ENCODE measurements at regions not wholly inside any gene's neighbourhood (a gene's known extent, or its start where the extent isn't known, plus 50 kb on each side); places are given as distances from the start of the nearest gene placed in this dataset.

- peak; percentile 96 for TF ChIP-seq ZNF317 (CRISPR knock-in tag; IDR thresholded peaks at IDR 0.05)
- no peak for TF ChIP-seq MNT (IDR thresholded peaks at IDR 0.05)
- POLR2A ChIA-PET = no interaction called here
- Histone ChIP-seq H3K79me2 (ENCODE audit: insufficient read depth, low read length) (no peaks in the 10 kb centered on the region), H3K9ac (ENCODE audit: insufficient read depth, low read depth, low read length) (no peak overlapping the region), H3K4me1 (ENCODE audit: insufficient read depth, low read length) (no peaks in the 10 kb centered on the region), H3K36me3 (replicated peaks in 1 of 2; ENCODE audit: control insufficient read depth in 1 of 2, insufficient read depth in 2 of 2, low read length in 2 of 2) (no peaks in the 10 kb centered on the region), H4K20me1 (ENCODE audit: insufficient read depth, low read length) (no peaks in the 10 kb centered on the region), H2AFZ (ENCODE audit: low read length) (no peak overlapping the region), H3K9me3 (ENCODE audit: low read length) (peaks cover 61% of the 10 kb centered on the region), H3K4me3 (replicated peaks in 1 of 3; ENCODE audit: insufficient read depth in 1 of 3, low read depth in 2 of 3, low read length in 3 of 3) (no peak overlapping the region), H3K27ac (ENCODE audit: extremely low read length, insufficient read depth, low read length) (no peak overlapping the region), H3K4me2 (ENCODE audit: low read depth, low read length) (no peak overlapping the region), H3K27me3 (ENCODE audit: control insufficient read depth in 1 of 2, insufficient read depth in 2 of 2, low read length in 2 of 2) (no peaks in the 10 kb centered on the region)
- CTCF ChIA-PET (ENCODE audit: low intra/inter-chr PET ratio, low total read pairs) = no interaction called here
- 2% methylated on average over 2 of the region's 2 CpGs for WGBS (ENCODE audit: low lambda C conversion rate)
- no peak for ATAC-seq
- DNase-seq (ENCODE audit: low spot score) = no peak
- FAIRE-seq = no peak
- in situ Hi-C loops (cut with HindIII; ENCODE audit: extremely low pct_ligation_motif_present, low pct_unique_long_range_greater_than_20kb) = no loop called here
- intact Hi-C loops (cut with micrococcal nuclease; ENCODE audit: unreplicated experiment) = no loop called here
- no TSS peak for BruUV-seq (replicated peaks)
Observed at GRCh38 chr5:124007675-124008398, 495.9 kb downstream of the CSNK1G3 start.

GRCh38 chr5:124001036-124001615, 489.1 kb downstream of the CSNK1G3 start:
- ChIA-PET CTCF (ENCODE audit: low intra/inter-chr PET ratio, low total read pairs) (no interaction called here), POLR2A (no interaction called here)
- no peak for DNase-seq (ENCODE audit: low spot score)
- H3K79me2 ChIP-seq (ENCODE audit: insufficient read depth, low read length) = no peaks in the 10 kb centered on the region
- H3K9ac ChIP-seq (ENCODE audit: insufficient read depth, low read depth, low read length) = no peak overlapping the region
- H2AFZ ChIP-seq (ENCODE audit: low read length) = no peak overlapping the region
- no peak for ATAC-seq
- H3K4me3 ChIP-seq (replicated peaks in 1 of 3; ENCODE audit: insufficient read depth in 1 of 3, low read depth in 2 of 3, low read length in 3 of 3) = no peak overlapping the region
- no TSS peak for BruUV-seq (replicated peaks)
- no peak overlapping the region for H3K27ac ChIP-seq (ENCODE audit: extremely low read length, insufficient read depth, low read length)
- no peaks in the 10 kb centered on the region for H4K20me1 ChIP-seq (ENCODE audit: insufficient read depth, low read length)
- H3K4me2 ChIP-seq (ENCODE audit: low read depth, low read length) = no peak overlapping the region
- no peak for FAIRE-seq
- peaks cover 34% of the 10 kb centered on the region for H3K9me3 ChIP-seq (ENCODE audit: low read length)
- no peaks in the 10 kb centered on the region for H3K4me1 ChIP-seq (ENCODE audit: insufficient read depth, low read length)
- WGBS (ENCODE audit: low lambda C conversion rate) = 40% methylated on average over 4 of the region's 4 CpGs
- intact Hi-C loops (cut with micrococcal nuclease; ENCODE audit: unreplicated experiment) (no loop called here), in situ Hi-C loops (cut with HindIII; ENCODE audit: extremely low pct_ligation_motif_present, low pct_unique_long_range_greater_than_20kb) (no loop called here)
- H3K27me3 ChIP-seq (ENCODE audit: control insufficient read depth in 1 of 2, insufficient read depth in 2 of 2, low read length in 2 of 2) = no peaks in the 10 kb centered on the region
- no peaks in the 10 kb centered on the region for H3K36me3 ChIP-seq (replicated peaks in 1 of 2; ENCODE audit: control insufficient read depth in 1 of 2, insufficient read depth in 2 of 2, low read length in 2 of 2)
- TF ChIP-seq YEATS2 (CRISPR knock-in tag; IDR thresholded peaks at IDR 0.05; ENCODE audit: borderline replicate concordance) (no peak), SMYD3 (CRISPR knock-in tag; IDR thresholded peaks at IDR 0.05) (no peak), ZNF660 (CRISPR knock-in tag; IDR thresholded peaks at IDR 0.05; ENCODE audit: borderline replicate concordance, low read depth) (no peak), GMEB2 (CRISPR knock-in tag; IDR thresholded peaks at IDR 0.05; ENCODE audit: low read depth) (no peak), PHF21A (CRISPR knock-in tag; IDR thresholded peaks at IDR 0.05) (no peak), ZSCAN25 (CRISPR knock-in tag; IDR thresholded peaks at IDR 0.05) (no peak), CENPT (CRISPR knock-in tag; IDR thresholded peaks at IDR 0.05; ENCODE audit: low read depth) (no peak), ARHGAP35 (CRISPR knock-in tag; IDR thresholded peaks at IDR 0.05; ENCODE audit: borderline replicate concordance) (no peak)
